ENCODE measurements at regions not wholly inside any gene's neighbourhood (a gene's known extent, or its start where the extent isn't known, plus 50 kb on each side); places are given as distances from the start of the nearest gene placed in this dataset.
"Not testable (repeated sequence)": the region's sequence is repeated elsewhere in the genome, so short reads cannot be mapped to it uniquely, and the experiment has no call there.

- FAIRE-seq = no peak
- no peak for DNase-seq (ENCODE audit: low spot score)
Observed at GRCh38 chr7:119761776-119762175, 511.2 kb upstream of the KCND2 start.

- no peak for DNase-seq (ENCODE audit: low spot score)
- FAIRE-seq = no peak
Observed at GRCh38 chr7:119782286-119782685, 490.7 kb upstream of the KCND2 start.

DNA sequence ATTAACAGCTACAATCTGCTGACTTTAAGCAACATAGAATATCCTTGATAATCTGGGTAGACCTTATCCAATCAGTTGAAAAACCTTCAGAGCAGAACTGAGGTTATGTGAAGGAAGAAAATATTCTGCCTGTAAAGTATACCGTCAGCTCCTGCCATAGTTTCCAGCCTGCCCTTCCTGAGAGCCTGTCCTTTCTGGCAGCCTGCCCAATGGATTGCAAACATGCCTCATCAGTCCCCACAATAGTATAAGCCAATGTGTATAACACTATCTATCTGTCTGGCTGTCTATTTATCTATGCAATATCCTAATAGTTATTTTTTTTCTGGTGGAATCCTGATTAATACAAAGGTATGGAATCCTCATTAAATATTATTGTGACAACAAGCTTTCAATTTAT, 489.2 kb upstream of the KCND2 start:
- DNase-seq (ENCODE audit: low spot score) = peak; percentile 0
- FAIRE-seq = no peak

DNA sequence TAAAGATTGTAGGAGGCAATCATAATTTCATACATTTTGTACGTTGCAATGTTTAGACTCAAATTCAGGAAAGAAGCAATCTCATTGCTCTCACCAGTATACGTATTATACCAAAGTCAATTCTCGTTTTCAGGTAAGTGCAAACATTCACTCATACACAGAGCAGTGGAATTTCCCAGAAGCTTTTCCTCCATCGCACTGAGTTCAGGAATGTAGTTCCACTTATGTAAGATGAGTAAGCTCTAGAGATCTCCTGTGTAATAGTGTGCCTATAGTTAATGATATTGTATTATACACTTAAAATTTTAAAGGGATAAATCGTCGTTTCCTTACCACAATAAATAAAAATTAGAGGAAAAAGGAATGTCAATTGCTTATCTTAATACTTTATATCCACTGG, 470.8 kb upstream of the KCND2 start:
- DNase-seq (ENCODE audit: low spot score) = no peak
- FAIRE-seq = no peak

GRCh38 chr7:119825091-119825655, 447.8 kb upstream of the KCND2 start:
- DNase-seq (ENCODE audit: low spot score) (no peak), FAIRE-seq (no peak)

DNA sequence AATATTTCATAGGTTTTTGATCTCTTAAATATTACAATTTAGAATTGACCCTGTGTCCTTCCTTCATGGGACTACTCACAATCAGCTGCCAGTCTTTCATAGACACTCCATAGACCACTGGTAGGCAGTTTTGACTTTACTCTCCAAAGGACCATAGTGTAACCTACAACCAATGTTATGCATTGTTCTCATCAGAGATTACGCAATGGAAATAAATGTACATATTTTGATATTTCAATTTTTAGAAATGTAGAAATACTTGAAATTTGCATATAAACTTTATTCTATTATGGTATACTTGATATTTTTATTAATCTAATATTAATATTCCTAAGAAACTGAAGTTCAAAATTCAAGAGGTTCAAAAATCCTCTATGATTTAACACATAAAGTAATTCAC, 446.4 kb upstream of the KCND2 start:
- DNase-seq (ENCODE audit: low spot score) = no peak
- no peak for FAIRE-seq

DNA sequence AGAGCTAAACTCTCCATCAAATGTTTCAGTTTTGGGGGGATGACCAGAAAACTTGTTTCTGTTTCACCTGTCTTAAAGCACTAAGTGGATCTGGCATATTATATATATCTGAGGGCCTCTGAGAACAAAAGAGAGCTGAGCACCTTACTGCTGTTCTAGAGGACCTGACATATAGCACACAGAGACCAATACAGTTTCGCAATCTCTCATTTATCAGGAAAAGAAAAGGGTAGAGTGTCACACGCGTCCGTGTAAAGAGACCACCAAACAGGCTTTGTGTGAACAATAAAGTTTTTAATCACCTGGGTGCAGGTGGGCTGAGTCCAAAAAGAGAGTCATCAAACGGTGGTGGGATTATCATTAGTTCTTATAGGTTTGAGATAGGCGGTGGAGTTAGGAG, 434.5 kb upstream of the KCND2 start:
- no peak for DNase-seq (ENCODE audit: low spot score)
- FAIRE-seq = no peak

GRCh38 chr7:119842337-119842736, 430.6 kb upstream of the KCND2 start:
- FAIRE-seq (no peak), DNase-seq (ENCODE audit: low spot score) (no peak)

DNA sequence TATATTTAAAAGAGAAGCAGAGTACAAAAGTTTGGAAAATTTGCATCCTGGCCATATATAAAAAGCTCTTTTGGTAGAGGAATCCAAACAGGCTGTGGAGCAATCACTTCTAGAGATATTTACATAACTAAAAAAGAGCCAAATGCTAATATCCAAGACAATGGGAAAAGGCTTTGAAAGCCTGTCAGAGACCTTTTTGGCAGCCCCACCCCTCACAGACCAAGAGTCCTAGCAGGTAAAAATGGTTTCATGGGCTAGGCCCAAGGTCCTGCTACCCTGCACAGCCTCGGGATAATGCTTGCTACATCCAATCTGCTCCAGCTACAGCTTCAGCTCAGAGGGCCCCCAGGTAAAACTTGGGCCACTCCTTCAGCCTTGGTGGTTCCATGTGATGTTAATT, 430.2 kb upstream of the KCND2 start:
- no peak for DNase-seq (ENCODE audit: low spot score)
- no peak for FAIRE-seq

- FAIRE-seq = no peak
Observed at GRCh38 chr7:119861385-119861784, 411.6 kb upstream of the KCND2 start.

GRCh38 chr7:119868387-119868786, 404.6 kb upstream of the KCND2 start:
- DNase-seq (ENCODE audit: low spot score) (no peak), FAIRE-seq (no peak)

More at GRCh38 chr7:119861385-119861784, 411.6 kb upstream of the KCND2 start:
- DNase-seq (ENCODE audit: low spot score) = no peak

DNA sequence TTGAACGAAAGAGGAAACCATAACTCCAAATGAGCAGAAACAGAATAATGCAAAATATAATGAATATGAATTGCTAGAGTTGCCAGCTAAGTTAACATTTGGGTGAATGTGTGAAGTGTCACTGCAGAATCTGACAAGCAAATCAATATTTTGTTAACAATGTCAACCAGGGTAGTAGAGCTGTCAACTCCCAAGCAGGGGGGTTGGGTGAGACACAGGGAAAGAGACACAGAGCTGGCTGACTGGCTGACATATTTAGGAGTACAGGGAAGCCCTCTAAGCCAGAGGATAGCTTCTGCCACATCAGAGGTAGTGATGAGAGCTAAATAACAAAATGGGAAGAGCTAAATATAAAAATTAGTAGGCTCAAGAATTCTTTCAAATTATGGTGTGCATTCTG, 393.1 kb upstream of the KCND2 start:
- no peak for DNase-seq (ENCODE audit: low spot score)
- no peak for FAIRE-seq

DNA sequence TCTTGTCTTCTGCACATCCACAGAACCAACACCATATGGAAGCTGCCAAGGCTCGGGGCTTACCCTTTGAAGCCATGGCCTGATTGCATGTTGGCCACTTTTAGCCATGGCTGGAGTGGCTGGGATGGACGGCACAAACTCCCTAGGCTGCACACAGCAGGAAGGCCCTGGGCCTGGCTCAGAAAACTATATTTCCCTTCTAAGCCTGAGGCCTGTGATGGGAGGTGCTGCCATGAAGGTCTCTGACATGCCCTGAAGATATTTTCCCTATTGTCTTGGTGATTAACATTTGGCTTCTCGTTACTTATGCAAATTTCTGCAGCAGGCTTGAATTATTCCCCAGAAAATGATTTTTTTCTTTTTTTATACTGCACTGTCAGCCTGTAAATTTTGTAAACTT, 387.0 kb upstream of the KCND2 start:
- FAIRE-seq = no peak

GRCh38 chr7:119886525-119886924, 386.4 kb upstream of the KCND2 start:
- FAIRE-seq; DNase-seq (ENCODE audit: low spot score): not testable (repeated sequence)

More for the DNA sequence above, 387.0 kb upstream of the KCND2 start:
- DNase-seq (ENCODE audit: low spot score) = no peak

DNA sequence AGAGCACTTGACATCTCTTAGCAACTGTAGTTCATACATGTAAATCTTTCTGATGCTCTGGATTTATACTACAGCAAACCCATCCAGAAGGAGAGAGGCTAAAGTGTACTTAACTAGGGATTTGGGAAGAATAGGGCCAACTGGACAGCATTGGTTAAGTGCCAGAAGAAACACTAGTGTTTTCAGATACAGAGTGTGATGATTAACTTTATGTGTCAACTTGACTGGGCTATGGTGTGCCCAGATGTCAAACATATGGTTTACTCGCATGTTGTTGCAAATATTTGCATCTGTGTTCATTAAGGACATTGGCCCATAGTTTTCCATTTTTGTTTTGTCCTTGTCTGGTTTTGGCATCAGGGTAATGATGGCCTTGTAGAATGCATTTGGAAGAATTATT, 384.7 kb upstream of the KCND2 start:
- no peak for FAIRE-seq
- no peak for DNase-seq (ENCODE audit: low spot score)

DNA sequence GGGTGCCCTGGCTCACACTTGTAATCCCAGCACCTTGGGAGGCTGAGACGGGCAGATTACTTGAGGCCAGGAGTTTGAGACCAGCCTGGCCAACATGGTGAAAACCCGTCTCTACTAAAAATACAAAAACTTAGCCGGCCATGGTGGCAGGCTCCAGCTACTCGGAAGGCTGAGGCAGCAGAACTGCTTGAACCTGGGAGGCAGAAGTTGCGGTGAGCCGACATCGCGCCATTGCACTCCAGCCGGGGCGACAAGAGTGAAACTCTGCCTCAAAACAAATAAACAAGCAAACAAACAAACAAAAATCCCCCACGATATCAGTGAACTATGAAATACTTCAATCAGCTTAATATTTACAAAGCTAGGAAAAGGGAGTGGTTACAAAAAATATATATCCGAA, 382.3 kb upstream of the KCND2 start:
- DNase-seq (ENCODE audit: low spot score) (no peak), FAIRE-seq (no peak)

GRCh38 chr7:119895320-119895719, 377.7 kb upstream of the KCND2 start:
- FAIRE-seq = no peak

DNA sequence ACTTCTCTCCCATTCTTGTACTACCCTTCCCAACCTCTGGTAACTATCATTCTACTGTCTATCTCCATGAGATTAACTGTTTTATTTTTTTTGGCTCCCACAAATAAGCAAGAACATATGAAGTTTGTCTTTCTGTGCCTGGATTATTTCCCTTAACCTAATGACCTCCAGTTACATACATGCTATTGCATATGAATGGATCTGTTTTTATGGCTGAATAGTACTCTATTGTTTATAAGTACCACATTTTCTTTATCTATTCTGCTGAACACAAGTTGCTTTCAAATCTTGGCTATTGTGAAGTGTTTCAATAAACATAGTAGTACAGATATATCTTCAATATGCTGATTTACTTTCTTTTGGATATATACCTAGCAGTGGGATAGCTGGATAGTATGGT, 376.6 kb upstream of the KCND2 start:
- DNase-seq (ENCODE audit: low spot score) (no peak), FAIRE-seq (no peak)

More at GRCh38 chr7:119895320-119895719, 377.7 kb upstream of the KCND2 start:
- no peak for DNase-seq (ENCODE audit: low spot score)

DNA sequence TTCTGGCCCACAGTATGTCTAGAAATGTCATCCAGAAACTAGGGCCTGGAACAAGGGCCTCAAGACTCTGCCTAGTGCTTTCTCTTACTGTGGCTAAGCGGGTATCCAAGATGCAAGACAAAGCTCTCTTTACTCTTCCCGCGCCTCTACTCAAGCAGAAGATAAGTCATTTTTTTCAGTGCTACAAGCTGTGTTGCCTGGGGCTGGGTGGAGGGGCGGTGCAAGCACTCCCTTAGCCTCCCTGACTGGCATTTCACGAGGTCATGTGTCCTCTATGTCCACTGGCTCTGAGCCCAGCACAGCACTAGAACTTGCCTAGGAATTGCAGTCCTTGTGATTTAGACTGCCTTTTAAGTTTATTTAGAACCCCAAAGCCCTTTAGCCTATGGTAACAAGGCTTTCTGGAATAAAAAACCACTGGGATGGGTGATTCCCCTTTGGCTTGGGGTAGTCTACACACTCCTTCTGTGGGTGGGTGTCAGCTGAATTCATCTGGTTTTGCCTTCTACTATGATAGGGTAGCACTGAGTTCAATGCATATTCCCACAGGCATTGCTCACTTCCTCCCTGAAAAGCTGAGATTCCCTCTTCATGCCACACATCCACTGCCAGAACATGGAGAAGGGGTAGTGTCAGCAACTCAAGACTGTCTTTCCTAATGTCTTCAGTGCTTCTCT, 371.8 kb upstream of the KCND2 start:
- no peak for FAIRE-seq
- no peak for DNase-seq (ENCODE audit: low spot score)

DNA sequence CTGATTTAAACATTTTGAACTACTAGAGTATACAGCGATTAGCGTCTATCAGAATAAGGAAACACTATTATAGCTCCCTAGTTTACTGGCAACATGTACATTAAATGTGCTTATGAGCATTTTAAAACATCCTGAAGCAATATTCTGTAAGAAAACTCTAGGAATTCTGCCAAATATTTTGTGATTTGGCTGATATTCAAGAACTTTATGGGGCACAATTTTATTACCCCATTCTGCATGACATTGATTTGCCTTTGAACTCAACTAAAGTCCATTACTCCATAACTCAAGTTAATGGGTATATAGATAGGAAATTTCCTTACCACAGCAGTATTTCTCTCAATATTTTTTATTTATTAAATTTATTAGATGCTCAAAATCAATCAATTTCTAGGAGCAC, 369.9 kb upstream of the KCND2 start:
- no peak for FAIRE-seq

DNA sequence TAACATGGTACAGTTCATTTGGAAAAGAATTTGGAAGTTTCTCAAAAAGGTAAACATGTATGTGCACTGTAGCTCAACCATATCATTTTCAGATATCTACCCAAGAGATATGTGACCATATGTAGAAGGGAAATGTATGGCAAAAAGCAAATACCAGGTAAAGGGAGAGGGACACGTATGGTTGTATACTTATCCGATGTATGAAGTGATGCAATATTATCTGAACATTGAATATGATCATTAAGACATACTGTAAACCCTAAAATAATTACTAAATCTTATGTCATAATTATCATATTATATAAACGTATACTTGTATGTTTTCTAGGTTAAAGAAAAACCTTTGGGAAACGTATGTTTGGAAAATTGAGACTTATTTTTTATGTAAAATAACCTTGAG, 367.5 kb upstream of the KCND2 start:
- no peak for FAIRE-seq
- no peak for DNase-seq (ENCODE audit: low spot score)

More for the DNA sequence above, 369.9 kb upstream of the KCND2 start:
- DNase-seq (ENCODE audit: low spot score) = no peak

GRCh38 chr7:119908948-119909347, 364.0 kb upstream of the KCND2 start:
- no peak for DNase-seq (ENCODE audit: low spot score)
- FAIRE-seq = no peak

- not testable (repeated sequence) for DNase-seq (ENCODE audit: low spot score); FAIRE-seq
Observed at GRCh38 chr7:119914119-119914518, 358.9 kb upstream of the KCND2 start.
